OCI-LY1 (cell line): ENCODE measurements at regions not wholly inside any gene's neighbourhood (a gene's known extent, or its start where the extent isn't known, plus 50 kb on each side); places are given as distances from the start of the nearest gene placed in this dataset.

Experiments used
- H2AFZ ChIP-seq: fragments of 200-600 bp; sonication (generic), shearing (Covaris generic); 2 replicates; pipeline ENCODE4 v1.6.0; 2014; ENCODE audit warnings: antibody characterized with exemption, mild to moderate bottlenecking, low read length
- H3F3A ChIP-seq: fragments of 200-600 bp; sonication (generic), shearing (Covaris generic); 2 replicates; pipeline ENCODE4 v1.6.0; 2014; ENCODE audit warnings: mild to moderate bottlenecking, antibody characterized with exemption, low read length, moderate library complexity; ENCODE audit not compliant: insufficient read depth
- H3K27ac ChIP-seq: fragments of 200-600 bp; sonication (generic); 2 replicates; pipeline ENCODE4 v1.5.1; 2014; ENCODE audit warnings: low read length, mixed run types, mild to moderate bottlenecking, low read depth; ENCODE audit not compliant: poor library complexity, severe bottlenecking
- H3K27me3 ChIP-seq: fragments of 200-600 bp; sonication (generic); 2 replicates; pipeline ENCODE4 v1.6.0; 2014; ENCODE audit warnings: antibody characterized with exemption, mild to moderate bottlenecking, low read length, moderate library complexity; ENCODE audit not compliant: insufficient read depth
- H3K36me3 ChIP-seq: fragments of 200-600 bp; sonication (generic); 2 replicates; pipeline ENCODE4 v1.6.1; 2014; ENCODE audit warnings: mild to moderate bottlenecking, antibody characterized with exemption, low read length, moderate library complexity, mixed read lengths; ENCODE audit not compliant: insufficient read depth
- H3K4me1 ChIP-seq: fragments of 200-600 bp; sonication (generic); 2 replicates; pipeline ENCODE4 v1.5.1; 2014; ENCODE audit warnings: mild to moderate bottlenecking, low read length, moderate library complexity; ENCODE audit not compliant: insufficient read depth, severe bottlenecking
- H3K4me2 ChIP-seq: fragments of 200-600 bp; sonication (generic), shearing (Covaris generic); 2 replicates; pipeline ENCODE4 v1.6.1; 2014; ENCODE audit warnings: low read length
- H3K4me3 ChIP-seq: fragments of 200-600 bp; sonication (generic); 2 replicates; pipeline ENCODE4 v1.5.1; 2014; ENCODE audit warnings: low read length, low read depth, mild to moderate bottlenecking, mixed read lengths; ENCODE audit not compliant: poor library complexity, severe bottlenecking
- H3K79me2 ChIP-seq: fragments of 200-600 bp; shearing (Covaris generic); 2 replicates; pipeline ENCODE4 v1.6.1; 2016; ENCODE audit warnings: mixed run types, low read length, mixed read lengths; ENCODE audit not compliant: insufficient read depth
- H3K9ac ChIP-seq: fragments of 200-600 bp; sonication (generic), shearing (Covaris generic); 2 replicates; pipeline ENCODE4 v1.6.1; 2014; ENCODE audit warnings: mild to moderate bottlenecking, low read length, mixed read lengths
- H3K9me2 ChIP-seq: fragments of 200-600 bp; sonication (generic), shearing (Covaris generic); 2 replicates; pipeline ENCODE4 v1.6.1; 2014; ENCODE audit warnings: low read depth, mild to moderate bottlenecking, low read length, mixed read lengths
- H3K9me3 ChIP-seq: fragments of 200-600 bp; shearing (Covaris generic); 2 replicates; pipeline ENCODE4 v1.6.1; 2014; ENCODE audit warnings: low read length, mixed read lengths
- H4K20me1 ChIP-seq: fragments of 200-600 bp; sonication (generic), shearing (Covaris generic); 2 replicates; pipeline ENCODE4 v1.6.0; 2016; ENCODE audit warnings: mild to moderate bottlenecking, low read length; ENCODE audit not compliant: insufficient read depth
- CTCF ChIP-seq: fragments of 200-600 bp; sonication (generic), shearing (Covaris generic); IDR thresholded peaks from 2 replicates; pipeline ENCODE4 v1.5.1; 2017; ENCODE audit warnings: mild to moderate bottlenecking, antibody characterized with exemption, low read length, moderate library complexity, mixed read lengths
- EZH2 ChIP-seq: fragments of 200-600 bp; sonication (generic), shearing (Covaris generic); IDR thresholded peaks from 2 replicates; pipeline ENCODE4 v1.8.0; 2017; ENCODE audit warnings: borderline replicate concordance, mixed run types, mild to moderate bottlenecking, antibody characterized with exemption, low read length, moderate library complexity, mixed read lengths

GRCh38 chr6:8872589-8872988 is 437.2 kb upstream of the SLC35B3 start:
- H3K79me2 ChIP-seq = no peaks in the 10 kb centered on the region
- H3K4me2 ChIP-seq = no peak overlapping the region
- no peaks in the 10 kb centered on the region for H3K9me3 ChIP-seq
- H2AFZ ChIP-seq = no peak overlapping the region
- no peaks in the 10 kb centered on the region for H3K36me3 ChIP-seq
- H3K9me2 ChIP-seq = no peaks in the 10 kb centered on the region
- no peak overlapping the region for H3K9ac ChIP-seq
- TF ChIP-seq CTCF (no peak), EZH2 (no peak)
- H4K20me1 ChIP-seq = no peaks in the 10 kb centered on the region
- H3K4me1 ChIP-seq = no peaks in the 10 kb centered on the region
- no peak overlapping the region for H3K4me3 ChIP-seq
- no peaks in the 10 kb centered on the region for H3K27me3 ChIP-seq
- H3F3A ChIP-seq = no peaks in the 10 kb centered on the region
- no peak overlapping the region for H3K27ac ChIP-seq

GRCh38 chr6:8865451-8865850 is 430.1 kb upstream of the SLC35B3 start:
- H3K27me3 ChIP-seq = no peaks in the 10 kb centered on the region
- no peak for TF ChIP-seq CTCF
- no peak for TF ChIP-seq EZH2
- no peaks in the 10 kb centered on the region for H3K4me1 ChIP-seq
- no peaks in the 10 kb centered on the region for H3F3A ChIP-seq
- no peak overlapping the region for H3K27ac ChIP-seq
- H2AFZ ChIP-seq = no peak overlapping the region
- no peaks in the 10 kb centered on the region for H4K20me1 ChIP-seq
- H3K9me3 ChIP-seq = no peaks in the 10 kb centered on the region
- H3K9me2 ChIP-seq = no peaks in the 10 kb centered on the region
- H3K79me2 ChIP-seq = no peaks in the 10 kb centered on the region
- H3K4me3 ChIP-seq = no peak overlapping the region
- no peaks in the 10 kb centered on the region for H3K36me3 ChIP-seq
- no peak overlapping the region for H3K4me2 ChIP-seq
- no peak overlapping the region for H3K9ac ChIP-seq

GRCh38 chr6:8860671-8861070 is 425.3 kb upstream of the SLC35B3 start:
- H3K4me3 ChIP-seq = no peak overlapping the region
- no peaks in the 10 kb centered on the region for H3K79me2 ChIP-seq
- H3K9me3 ChIP-seq = no peaks in the 10 kb centered on the region
- no peak overlapping the region for H2AFZ ChIP-seq
- no peaks in the 10 kb centered on the region for H4K20me1 ChIP-seq
- H3K4me1 ChIP-seq = no peaks in the 10 kb centered on the region
- H3K4me2 ChIP-seq = no peak overlapping the region
- no peaks in the 10 kb centered on the region for H3K36me3 ChIP-seq
- no peak overlapping the region for H3K9ac ChIP-seq
- H3K27me3 ChIP-seq = no peaks in the 10 kb centered on the region
- no peak overlapping the region for H3K27ac ChIP-seq
- TF ChIP-seq EZH2 (no peak), CTCF (no peak)
- no peaks in the 10 kb centered on the region for H3F3A ChIP-seq
- no peaks in the 10 kb centered on the region for H3K9me2 ChIP-seq
